Parathyroid adenoma (tissue), 2 donors: ENCODE measurements at regions not wholly inside any gene's neighbourhood (a gene's known extent, or its start where the extent isn't known, plus 50 kb on each side); places are given as distances from the start of the nearest gene placed in this dataset.
"Not testable (repeated sequence)": the region's sequence is repeated elsewhere in the genome, so short reads cannot be mapped to it uniquely, and the experiment has no call there.

ENCODE experiments used
- H2AFZ ChIP-seq: fragments of 300-600 bp; sonication (generic); one replicate; pipeline ENCODE4 v1.7.0; 2017; ENCODE audit warnings: antibody characterized with exemption, mild to moderate bottlenecking
- H3K27ac ChIP-seq: fragments of 300-600 bp; sonication (generic); one replicate; pipeline ENCODE4 v1.7.0; 2017
- H3K27me3 ChIP-seq: fragments of 300-600 bp; sonication (generic); one replicate; pipeline ENCODE4 v1.7.0; 2017; ENCODE audit warnings: low read length; ENCODE audit not compliant: control insufficient read depth, insufficient read depth
- H3K36me3 ChIP-seq: fragments of 300-600 bp; sonication (generic); one replicate; pipeline ENCODE4 v1.7.0; 2017; ENCODE audit warnings: low read length; ENCODE audit not compliant: control insufficient read depth, insufficient read depth
- H3K4me1 ChIP-seq: fragments of 300-600 bp; sonication (generic); one replicate; pipeline ENCODE4 v1.7.0; 2017; ENCODE audit warnings: control low read depth
- H3K4me2 ChIP-seq: fragments of 300-600 bp; sonication (generic); one replicate; pipeline ENCODE4 v1.7.0; 2017; ENCODE audit warnings: low read length
- H3K4me3 ChIP-seq: fragments of 300-600 bp; sonication (generic); one replicate; pipeline ENCODE4 v1.7.0; 2017; ENCODE audit warnings: low read depth, low read length
- H3K79me2 ChIP-seq: fragments of 300-600 bp; sonication (generic); one replicate; pipeline ENCODE4 v1.7.0; 2017; ENCODE audit warnings: control low read depth
- H3K9ac ChIP-seq: fragments of 300-600 bp; sonication (generic); one replicate; pipeline ENCODE4 v1.7.0; 2017; ENCODE audit warnings: mild to moderate bottlenecking
- H3K9me3 ChIP-seq: fragments of 300-600 bp; sonication (generic); one replicate; pipeline ENCODE4 v1.7.0; 2017; ENCODE audit warnings: low read length; ENCODE audit not compliant: control insufficient read depth
- CTCF ChIP-seq: fragments of 300-600 bp; sonication (generic); IDR thresholded peaks from one replicate; pipeline ENCODE4 v1.7.0; 2017; ENCODE audit warnings: antibody characterized with exemption, mild to moderate bottlenecking
- donor health status: primary hyperparathyroidism.

GRCh38 chr3:11907667-11908660 lies 61.3 kb upstream of the TAMM41 start:
- Histone ChIP-seq H3K4me1 (peaks cover 61% of the 10 kb centered on the region), H3K4me2 (peak overlapping the region; percentile 58), H3K27me3 (no peaks in the 10 kb centered on the region), H3K79me2 (no peaks in the 10 kb centered on the region), H3K36me3 (no peaks in the 10 kb centered on the region), H3K27ac (peak overlapping the region; percentile 93), H2AFZ (peak overlapping the region; percentile 71), H3K9me3 (no peaks in the 10 kb centered on the region), H3K4me3 (peak overlapping the region; percentile 13), H3K9ac (no peak overlapping the region)
- TF ChIP-seq CTCF = no peak

GRCh38 chr3:11908981-11909698 lies 62.5 kb upstream of the TAMM41 start:
- H3K27me3 ChIP-seq = no peaks in the 10 kb centered on the region
- no peak overlapping the region for H3K4me3 ChIP-seq
- no peak overlapping the region for H3K9ac ChIP-seq
- no peaks in the 10 kb centered on the region for H3K79me2 ChIP-seq
- H3K9me3 ChIP-seq = no peaks in the 10 kb centered on the region
- no peak for TF ChIP-seq CTCF
- H3K4me1 ChIP-seq = peaks cover 61% of the 10 kb centered on the region
- peak overlapping the region; percentile 78 for H2AFZ ChIP-seq
- peak overlapping the region; percentile 93 for H3K27ac ChIP-seq
- no peaks in the 10 kb centered on the region for H3K36me3 ChIP-seq
- no peak overlapping the region for H3K4me2 ChIP-seq

- no peak for TF ChIP-seq CTCF
- H3K27me3 ChIP-seq = no peaks in the 10 kb centered on the region
- H3K27ac ChIP-seq = peak overlapping the region; percentile 93
- no peaks in the 10 kb centered on the region for H3K9me3 ChIP-seq
- no peaks in the 10 kb centered on the region for H3K79me2 ChIP-seq
- H3K9ac ChIP-seq = no peak overlapping the region
- H3K4me1 ChIP-seq = peaks cover 59% of the 10 kb centered on the region
- H3K36me3 ChIP-seq = no peaks in the 10 kb centered on the region
- H3K4me3 ChIP-seq = no peak overlapping the region
- no peak overlapping the region for H3K4me2 ChIP-seq
- H2AFZ ChIP-seq = peak overlapping the region; percentile 78
These were observed 63.0 kb upstream of the TAMM41 start for GRCh38 chr3:11909726-11910125.

DNA sequence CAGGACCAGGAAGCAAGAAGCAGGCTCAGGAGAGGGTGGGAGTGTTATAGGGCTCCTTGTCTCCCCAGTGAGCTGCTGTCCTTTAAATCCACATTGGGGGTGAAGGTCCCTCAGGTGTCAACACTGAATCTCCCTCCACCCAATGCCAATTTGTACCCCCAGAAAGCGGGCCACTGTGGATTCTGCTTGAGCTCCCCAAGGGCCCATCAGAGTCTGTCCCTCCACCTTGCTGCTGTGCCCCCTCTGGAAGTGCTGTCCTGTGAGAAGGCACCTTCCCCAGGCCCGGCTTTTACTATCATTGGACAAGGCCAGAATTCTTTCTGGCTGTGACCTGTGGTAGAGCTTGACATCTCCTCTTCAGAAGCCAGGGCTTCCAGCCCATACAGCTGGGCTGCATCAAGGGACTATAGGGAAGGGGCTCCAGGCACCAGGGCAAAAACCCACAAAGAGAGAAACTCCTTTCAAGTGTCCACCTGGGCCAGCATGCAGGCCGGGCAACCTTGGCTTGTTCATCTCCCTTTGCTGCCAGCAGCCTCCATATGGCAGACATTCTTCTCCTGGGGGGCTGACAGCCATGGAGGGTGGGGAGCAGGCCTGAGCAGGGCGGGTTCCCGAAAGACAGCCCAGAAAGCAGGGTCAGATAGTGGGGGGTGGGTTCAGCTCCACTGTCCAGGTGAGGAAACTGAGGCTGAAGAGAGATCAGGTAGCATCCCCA lies 63.7 kb upstream of the TAMM41 start:
- not testable (repeated sequence) for H3K9ac ChIP-seq, H3K4me2 ChIP-seq, H3K79me2 ChIP-seq, H3K9me3 ChIP-seq, H3K27me3 ChIP-seq, H3K36me3 ChIP-seq, H3K27ac ChIP-seq, H3K4me3 ChIP-seq
- peak overlapping the region; percentile 16 for H2AFZ ChIP-seq
- H3K4me1 ChIP-seq = peaks cover 62% of the 10 kb centered on the region
